ENCODE measurements at regions not wholly inside any gene's neighbourhood (a gene's known extent, or its start where the extent isn't known, plus 50 kb on each side); places are given as distances from the start of the nearest gene placed in this dataset.
A peak's percentile ranks its signal among the peaks of the same experiment; 100 is the strongest.

- intact Hi-C loops (cut with micrococcal nuclease), result no loop called here
- Histone ChIP-seq H3K27me3 (ENCODE audit: control insufficient read depth, insufficient read depth, low read length) (no peaks in the 10 kb centered on the region), H3K79me1 (ENCODE audit: low read depth in 1 of 2, low read length in 2 of 2) (peaks cover 38 to 77% of the 10 kb centered on the region in 2 experiments), H3K4me1 (ENCODE audit: control insufficient read depth, insufficient read depth, low read length) (peaks cover 16% of the 10 kb centered on the region), H2AK9ac (replicated peaks; ENCODE audit: low read depth, low read length, poor library complexity) (no peak overlapping the region), H3K9me3 (ENCODE audit: control insufficient read depth, insufficient read depth, low read length) (no peaks in the 10 kb centered on the region), H3K4me3 (ENCODE audit: insufficient read depth, low read depth, low read length) (no peak overlapping the region), H3K4ac (ENCODE audit: low read depth, low read length) (no peak overlapping the region), H3K4me2 (ENCODE audit: low read depth, low read length) (no peak overlapping the region), H3K9ac (ENCODE audit: low read depth, low read length) (no peak overlapping the region), H3K14ac (replicated peaks; ENCODE audit: low read depth, low read length) (no peak overlapping the region), H2BK20ac (ENCODE audit: low read depth, low read length) (no peak overlapping the region), H3K18ac (ENCODE audit: low read depth, low read length) (no peak overlapping the region), H4K8ac (ENCODE audit: low read depth in 2 of 2, low read length in 2 of 2) (no peak overlapping the region), H2BK5ac (ENCODE audit: low read depth, low read length, poor library complexity, severe bottlenecking) (no peak overlapping the region), H3K23ac (ENCODE audit: low read depth, low read length) (no peak overlapping the region), H2AK5ac (ENCODE audit: low read depth, low read length) (no peak overlapping the region), H4K5ac (ENCODE audit: low read depth, low read length) (no peak overlapping the region), H3K9me1 (ENCODE audit: insufficient read depth, low read length) (peaks cover 13% of the 10 kb centered on the region), H3K27ac (ENCODE audit: insufficient read depth, low read length) (no peak overlapping the region), H2AFZ (replicated peaks; ENCODE audit: low read length, poor library complexity) (no peak overlapping the region), H4K20me1 (ENCODE audit: insufficient read depth, low read length) (peaks cover 63% of the 10 kb centered on the region), H3K36me3 (ENCODE audit: control insufficient read depth, insufficient read depth, low read length) (peaks cover 11% of the 10 kb centered on the region; the same call in 1 of the 2 replicates), H4K91ac (ENCODE audit: insufficient read depth, low read depth, low read length) (no peak overlapping the region), H3K56ac (ENCODE audit: extremely low read depth, insufficient read depth, low read length) (no peak overlapping the region), H2BK15ac (ENCODE audit: low read depth, low read length) (no peak overlapping the region), H2BK120ac (ENCODE audit: low read depth, low read length) (no peak overlapping the region)
- ATAC-seq (ENCODE audit: low read depth), result no peak
- BruUV-seq (replicated peaks), result no TSS peak
- WGBS, 2 experiments (ENCODE audit: extremely low coverage in 2 of 2, insufficient read length in 1 of 2), result no CpG with 5 or more reads among the region's 3 CpGs
- CTCF ChIA-PET, result no interaction called here
- TF ChIP-seq CHD1 (IDR thresholded peaks at IDR 0.05; ENCODE audit: low read depth, low read length), result no peak
- no peak for TF ChIP-seq RAD21 (IDR thresholded peaks at IDR 0.05; ENCODE audit: low read length)
- no peak for TF ChIP-seq MXI1 (IDR thresholded peaks at IDR 0.05; ENCODE audit: borderline replicate concordance, low read depth, low read length)
- TF ChIP-seq MAFK (IDR thresholded peaks at IDR 0.05; ENCODE audit: low read depth, low read length), result peak; percentile 43
- DNase-seq, result no peak
- dilution Hi-C loops (cut with HindIII; ENCODE audit: low sequenced_read_pairs, unreplicated experiment), result no loop called here
- in situ Hi-C loops (cut with MboI; ENCODE audit: low sequenced_read_pairs), result no loop called here
- POLR2A ChIA-PET (ENCODE audit: unreplicated experiment), result no interaction called here
These were observed 119.0 kb upstream of the MGAT5 start for GRCh38 chr2:134134827-134135226.
